Esophagus squamous epithelium (tissue), 5 donors: ENCODE measurements at regions not wholly inside any gene's neighbourhood (a gene's known extent, or its start where the extent isn't known, plus 50 kb on each side); places are given as distances from the start of the nearest gene placed in this dataset.

ENCODE experiments used
- DNase-seq: peaks from one replicate; lab custom pipeline; 2025; lab: John Stamatoyannopoulos, UW
- H3K27ac ChIP-seq, 4 donors: fragments of 200-600 bp; sonication (generic); one replicate each; pipeline ENCODE4 v1.5.1; 2016 to 2019; ENCODE audit warnings: mild to moderate bottlenecking in 1 of 4
- H3K27me3 ChIP-seq, 4 donors: fragments of 200-600 bp; sonication (generic); 1 replicate in 3 of 4; 2 replicates in 1 of 4; pipeline versions ENCODE4 v1.5.1 to v1.6.0; 2017 to 2021; ENCODE audit warnings: antibody characterized with exemption in 1 of 4
- H3K36me3 ChIP-seq, 3 donors: fragments of 200-600 bp; sonication (generic); one replicate each; pipeline ENCODE4 v1.5.1; 2016 to 2019
- H3K4me1 ChIP-seq, 3 donors: fragments of 200-600 bp; sonication (generic); one replicate each; pipeline ENCODE4 v1.5.1; 2017 to 2019
- H3K4me3 ChIP-seq, 4 donors: fragments of 200-600 bp; sonication (generic); 1 replicate in 3 of 4; 2 replicates in 1 of 4; pipeline ENCODE4 v1.5.1; 2016 to 2019; ENCODE audit warnings: mild to moderate bottlenecking in 2 of 4, moderate library complexity in 1 of 4
- H3K9me3 ChIP-seq, 3 donors: fragments of 200-600 bp; sonication (generic); one replicate each; pipeline ENCODE4 v1.5.1; 2016 to 2019
- POLR2A ChIP-seq, 4 donors: fragments of 450-650 bp; IDR thresholded peaks; one replicate each; pipeline ENCODE4 v1.6.1; 2017; ENCODE audit warnings: antibody characterized with exemption in 4 of 4, mild to moderate bottlenecking in 4 of 4, moderate library complexity in 3 of 4
- WGBS, 2 donors: methylation state at CpG; one replicate each; pipeline ENCODE4 v1.1.5; 2018; 5-methylcytosine and 5-hydroxymethylcytosine counted together
- intact Hi-C: fragments of 100-400 bp; cut with DNase I; formaldehyde crosslinking; loops from one replicate; pipeline ENCODE4 v1.15.0; 2022
- TF ChIP-seq, protein P1 (sequence below), 6 experiments: fragments of 450-650 bp in 4 of 6; fragments of 200-600 bp in 2 of 6; sonication (generic) in 2 of 6; IDR thresholded peaks; one replicate each; pipeline ENCODE4 v1.5.1; 2016 to 2019; ENCODE audit warnings: antibody characterized with exemption in 6 of 6, mild to moderate bottlenecking in 4 of 6, moderate library complexity in 4 of 6
- donor health status: DM: yes; HTN: yes; CAD: no.

GRCh38 chr4:143782521-143782920 is 82.0 kb upstream of the FREM3 start:
- Histone ChIP-seq H3K4me3 (no peak overlapping the region), H3K27ac (no peak overlapping the region), H3K27me3 (no peaks in the 10 kb centered on the region), H3K9me3 (no peaks in the 10 kb centered on the region), H3K36me3 (no peaks in the 10 kb centered on the region), H3K4me1 (no peaks in the 10 kb centered on the region)
- no peak for DNase-seq
- TF ChIP-seq, protein P1, sequence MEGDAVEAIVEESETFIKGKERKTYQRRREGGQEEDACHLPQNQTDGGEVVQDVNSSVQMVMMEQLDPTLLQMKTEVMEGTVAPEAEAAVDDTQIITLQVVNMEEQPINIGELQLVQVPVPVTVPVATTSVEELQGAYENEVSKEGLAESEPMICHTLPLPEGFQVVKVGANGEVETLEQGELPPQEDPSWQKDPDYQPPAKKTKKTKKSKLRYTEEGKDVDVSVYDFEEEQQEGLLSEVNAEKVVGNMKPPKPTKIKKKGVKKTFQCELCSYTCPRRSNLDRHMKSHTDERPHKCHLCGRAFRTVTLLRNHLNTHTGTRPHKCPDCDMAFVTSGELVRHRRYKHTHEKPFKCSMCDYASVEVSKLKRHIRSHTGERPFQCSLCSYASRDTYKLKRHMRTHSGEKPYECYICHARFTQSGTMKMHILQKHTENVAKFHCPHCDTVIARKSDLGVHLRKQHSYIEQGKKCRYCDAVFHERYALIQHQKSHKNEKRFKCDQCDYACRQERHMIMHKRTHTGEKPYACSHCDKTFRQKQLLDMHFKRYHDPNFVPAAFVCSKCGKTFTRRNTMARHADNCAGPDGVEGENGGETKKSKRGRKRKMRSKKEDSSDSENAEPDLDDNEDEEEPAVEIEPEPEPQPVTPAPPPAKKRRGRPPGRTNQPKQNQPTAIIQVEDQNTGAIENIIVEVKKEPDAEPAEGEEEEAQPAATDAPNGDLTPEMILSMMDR (IDR thresholded peaks at IDR 0.05), result no peak
- no peak for TF ChIP-seq POLR2A (IDR thresholded peaks at IDR 0.05)
- WGBS, 2 donors, result 33 to 36% methylated on average over 1 of the region's 1 CpG
- intact Hi-C loops, result no loop called here

DNA sequence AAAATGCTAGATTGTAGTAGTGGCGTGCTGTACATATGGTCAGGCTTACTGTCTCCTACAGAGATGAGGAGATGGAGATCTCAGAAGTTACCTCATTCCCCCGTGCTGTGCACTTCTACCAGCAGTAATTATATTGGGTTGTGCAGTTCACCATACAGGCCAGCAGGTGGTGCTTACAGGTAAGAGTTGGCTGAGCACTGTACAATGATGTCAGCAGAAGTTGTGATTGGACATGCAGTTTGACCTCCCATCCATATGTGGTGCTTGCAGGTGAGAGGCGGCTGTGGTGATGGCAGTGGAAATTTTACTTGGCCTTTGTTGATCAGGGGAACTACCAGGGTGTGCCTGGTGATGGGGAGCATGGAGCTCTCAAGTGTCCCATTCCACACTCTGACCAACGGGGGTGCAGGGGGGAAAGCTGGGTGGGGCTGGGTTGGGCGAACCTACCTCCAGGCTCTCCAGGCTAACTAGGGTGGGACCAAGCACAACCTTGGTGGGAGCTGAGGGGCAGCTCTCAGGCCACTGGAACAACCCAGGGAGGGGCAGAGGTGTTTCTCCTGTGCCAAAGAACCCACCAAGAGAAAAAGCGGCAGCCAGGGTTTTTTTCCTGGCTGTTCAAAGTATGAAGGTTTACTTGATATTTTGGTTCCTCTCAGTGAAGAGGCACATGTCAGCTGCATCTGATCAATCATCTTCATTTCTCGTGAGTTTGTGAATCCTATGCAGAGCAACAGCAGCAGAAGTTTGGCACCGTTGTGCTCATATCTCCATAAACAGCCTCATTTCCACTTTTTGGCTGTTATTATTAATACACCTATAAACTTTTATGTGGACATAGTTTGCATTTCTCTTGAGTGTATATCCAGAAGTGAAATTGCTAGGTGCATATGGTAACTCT is 73.8 kb upstream of the FREM3 start:
- no peak for DNase-seq

GRCh38 chr4:143771269-143771668 is 70.8 kb upstream of the FREM3 start:
- intact Hi-C loops, result no loop called here
- Histone ChIP-seq H3K4me3 (no peak overlapping the region), H3K36me3 (no peaks in the 10 kb centered on the region), H3K4me1 (no peaks in the 10 kb centered on the region), H3K27me3 (no peaks in the 10 kb centered on the region), H3K9me3 (no peaks in the 10 kb centered on the region), H3K27ac (no peak overlapping the region)
- TF ChIP-seq POLR2A (IDR thresholded peaks at IDR 0.05), result no peak
- TF ChIP-seq, protein P1 (IDR thresholded peaks at IDR 0.05), result no peak
- DNase-seq, result no peak

More for the DNA sequence above, 73.8 kb upstream of the FREM3 start:
- Histone ChIP-seq H3K9me3 (no peaks in the 10 kb centered on the region), H3K4me3 (no peak overlapping the region), H3K36me3 (no peaks in the 10 kb centered on the region), H3K4me1 (no peaks in the 10 kb centered on the region), H3K27ac (no peak overlapping the region), H3K27me3 (no peaks in the 10 kb centered on the region)
- WGBS, 2 donors, result 60 to 66% methylated on average over 5 to 6 of the region's 8 CpGs
- no peak for TF ChIP-seq POLR2A (IDR thresholded peaks at IDR 0.05)
- TF ChIP-seq, protein P1 (IDR thresholded peaks at IDR 0.05), result peak; percentile 12 to 60 (median 48)
- intact Hi-C loops, result no loop called here

- no peaks in the 10 kb centered on the region for H3K4me1 ChIP-seq
- no peak overlapping the region for H3K4me3 ChIP-seq
- no peaks in the 10 kb centered on the region for H3K27me3 ChIP-seq
- no peak overlapping the region for H3K27ac ChIP-seq
- no peaks in the 10 kb centered on the region for H3K36me3 ChIP-seq
- intact Hi-C loops, result no loop called here
- TF ChIP-seq POLR2A (IDR thresholded peaks at IDR 0.05), result no peak
- TF ChIP-seq, protein P1 (IDR thresholded peaks at IDR 0.05), result no peak
- 60 to 78% methylated on average over 5 of the region's 5 CpGs for WGBS, 2 donors
- DNase-seq, result no peak
- no peaks in the 10 kb centered on the region for H3K9me3 ChIP-seq
Measured at GRCh38 chr4:143768007-143768591, 67.6 kb upstream of the FREM3 start.

DNA sequence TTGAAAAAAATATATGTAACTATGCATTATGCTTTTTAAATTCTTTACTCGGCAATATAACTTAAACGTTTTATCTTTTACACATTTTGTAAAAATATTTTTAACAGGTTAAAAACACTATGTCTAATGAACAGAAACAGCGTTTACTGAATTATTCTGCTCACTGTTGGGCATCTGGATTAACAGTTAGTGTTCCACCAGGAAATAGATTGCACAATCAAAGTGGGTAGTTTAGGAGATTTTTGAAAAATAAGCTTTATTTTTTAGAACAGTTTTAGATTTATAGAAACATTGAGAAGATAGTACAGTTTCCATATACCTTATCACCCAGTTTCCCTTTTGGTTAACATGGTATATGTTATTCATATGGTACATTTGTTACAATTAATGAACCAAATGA is 63.1 kb upstream of the FREM3 start:
- Histone ChIP-seq H3K36me3 (no peaks in the 10 kb centered on the region), H3K4me1 (no peaks in the 10 kb centered on the region), H3K27me3 (no peaks in the 10 kb centered on the region), H3K4me3 (no peak overlapping the region), H3K9me3 (no peaks in the 10 kb centered on the region), H3K27ac (no peak overlapping the region)
- 43 to 69% methylated on average over 3 of the region's 3 CpGs for WGBS, 2 donors
- intact Hi-C loops, result no loop called here
- TF ChIP-seq, protein P1 (IDR thresholded peaks at IDR 0.05), result no peak
- no peak for TF ChIP-seq POLR2A (IDR thresholded peaks at IDR 0.05)
- DNase-seq, result no peak
